Type B pancreatic cell (in vitro differentiated cells): ENCODE measurements at regions not wholly inside any gene's neighbourhood (a gene's known extent, or its start where the extent isn't known, plus 50 kb on each side); places are given as distances from the start of the nearest gene placed in this dataset.

Experiments
- DNase-seq: peaks from one replicate; pipeline ENCODE4 v3.0.0; 2021; ENCODE audit warnings: mixed read lengths; ENCODE audit not compliant: unreplicated experiment; ENCODE audit errors: extremely low spot score
- H3K27ac Mint-ChIP-seq: 2 replicates; pipeline ENCODE4 v1.8.0; 2021; ENCODE audit warnings: mild to moderate bottlenecking, mixed read lengths
- H3K27me3 Mint-ChIP-seq: 2 replicates; pipeline ENCODE4 v1.8.0; 2021; ENCODE audit warnings: mixed read lengths
- H3K36me3 Mint-ChIP-seq: 2 replicates; pipeline ENCODE4 v1.8.0; 2021; ENCODE audit warnings: mixed read lengths
- H3K4me1 Mint-ChIP-seq: one replicate; pipeline ENCODE4 v1.8.0; 2021; ENCODE audit warnings: mixed read lengths; ENCODE audit not compliant: unreplicated experiment
- H3K4me3 Mint-ChIP-seq: 2 replicates; pipeline ENCODE4 v1.8.0; 2021; ENCODE audit warnings: mild to moderate bottlenecking, mixed read lengths
- H3K9me3 Mint-ChIP-seq: 2 replicates; pipeline ENCODE4 v1.8.0; 2021; ENCODE audit warnings: mixed read lengths
- TF ChIP-seq, protein P1 (sequence below): fragments of 200-600 bp; sonication (generic); conservative IDR thresholded peaks from 2 replicates; pipeline ENCODE4 v1.5.0; 2021; ENCODE audit warnings: antibody characterized with exemption, mild to moderate bottlenecking

- no peak for DNase-seq
- Mint-ChIP-seq H3K27ac (no peak overlapping the region), H3K9me3 (no peaks in the 10 kb centered on the region), H3K4me3 (no peak overlapping the region), H3K27me3 (peaks cover 4% of the 10 kb centered on the region), H3K4me1 (no peaks in the 10 kb centered on the region), H3K36me3 (no peaks in the 10 kb centered on the region)
- TF ChIP-seq, protein P1, sequence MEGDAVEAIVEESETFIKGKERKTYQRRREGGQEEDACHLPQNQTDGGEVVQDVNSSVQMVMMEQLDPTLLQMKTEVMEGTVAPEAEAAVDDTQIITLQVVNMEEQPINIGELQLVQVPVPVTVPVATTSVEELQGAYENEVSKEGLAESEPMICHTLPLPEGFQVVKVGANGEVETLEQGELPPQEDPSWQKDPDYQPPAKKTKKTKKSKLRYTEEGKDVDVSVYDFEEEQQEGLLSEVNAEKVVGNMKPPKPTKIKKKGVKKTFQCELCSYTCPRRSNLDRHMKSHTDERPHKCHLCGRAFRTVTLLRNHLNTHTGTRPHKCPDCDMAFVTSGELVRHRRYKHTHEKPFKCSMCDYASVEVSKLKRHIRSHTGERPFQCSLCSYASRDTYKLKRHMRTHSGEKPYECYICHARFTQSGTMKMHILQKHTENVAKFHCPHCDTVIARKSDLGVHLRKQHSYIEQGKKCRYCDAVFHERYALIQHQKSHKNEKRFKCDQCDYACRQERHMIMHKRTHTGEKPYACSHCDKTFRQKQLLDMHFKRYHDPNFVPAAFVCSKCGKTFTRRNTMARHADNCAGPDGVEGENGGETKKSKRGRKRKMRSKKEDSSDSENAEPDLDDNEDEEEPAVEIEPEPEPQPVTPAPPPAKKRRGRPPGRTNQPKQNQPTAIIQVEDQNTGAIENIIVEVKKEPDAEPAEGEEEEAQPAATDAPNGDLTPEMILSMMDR, result no peak
Measured at GRCh38 chr10:27437775-27438174, 66.3 kb upstream of the RAB18 start.

- Mint-ChIP-seq H3K36me3 (no peaks in the 10 kb centered on the region), H3K9me3 (no peaks in the 10 kb centered on the region)
Measured at GRCh38 chr10:27436710-27437109, 67.4 kb upstream of the RAB18 start.

DNA sequence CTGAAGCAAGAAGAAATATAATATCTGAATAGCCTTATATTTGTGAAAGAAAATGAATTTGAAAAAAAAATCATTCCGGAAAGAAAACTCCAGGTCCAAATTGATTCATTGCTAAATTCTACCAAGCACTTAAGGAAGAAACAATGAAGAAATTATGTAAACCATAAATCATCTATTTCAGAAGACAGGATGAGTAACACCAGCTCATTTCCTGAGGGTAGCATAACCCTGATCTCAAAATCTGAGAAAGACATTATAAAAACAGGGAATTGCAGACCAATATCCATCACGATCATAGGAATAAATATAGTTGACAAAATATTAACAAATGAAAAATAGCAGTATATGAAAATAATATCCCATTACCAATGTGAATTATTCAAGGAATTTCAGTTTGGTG lies 70.1 kb upstream of the RAB18 start:
- Mint-ChIP-seq H3K27ac (no peak overlapping the region), H3K4me3 (no peak overlapping the region), H3K36me3 (no peaks in the 10 kb centered on the region), H3K9me3 (no peaks in the 10 kb centered on the region), H3K27me3 (no peaks in the 10 kb centered on the region), H3K4me1 (no peaks in the 10 kb centered on the region)
- DNase-seq, result no peak
- TF ChIP-seq, protein P1, result no peak

More at GRCh38 chr10:27436710-27437109, 67.4 kb upstream of the RAB18 start:
- Mint-ChIP-seq H3K4me3 (no peak overlapping the region), H3K27ac (no peak overlapping the region), H3K4me1 (no peaks in the 10 kb centered on the region), H3K27me3 (peaks cover 4% of the 10 kb centered on the region)
- TF ChIP-seq, protein P1, result no peak
- DNase-seq, result no peak

DNA sequence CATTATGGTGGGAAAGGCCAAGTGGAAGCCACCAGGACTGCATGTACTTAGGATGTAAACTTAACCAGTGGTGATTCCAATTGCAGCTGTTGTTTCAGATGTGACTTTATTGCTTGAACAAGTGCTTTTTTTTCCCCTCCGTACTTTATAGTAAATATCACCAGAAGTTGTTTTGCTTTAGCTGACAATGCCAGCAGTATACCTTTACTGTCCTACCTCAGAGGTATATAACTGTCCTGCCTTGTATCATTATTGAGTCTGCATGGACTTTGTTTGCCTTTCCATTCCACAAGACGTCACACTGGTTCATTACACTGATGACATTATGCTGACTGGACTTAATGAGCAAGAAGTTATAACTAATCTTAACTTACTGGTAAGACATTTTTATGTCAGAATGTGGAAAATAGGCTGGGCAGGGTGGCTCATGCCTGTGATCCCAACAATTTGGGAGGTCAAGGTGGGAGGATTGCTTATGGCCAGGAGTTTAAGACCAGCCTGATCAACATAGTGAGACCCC lies 77.1 kb upstream of the RAB18 start:
- DNase-seq, result no peak
- Mint-ChIP-seq H3K4me1 (no peaks in the 10 kb centered on the region), H3K4me3 (no peak overlapping the region), H3K27me3 (no peaks in the 10 kb centered on the region), H3K27ac (no peak overlapping the region), H3K9me3 (no peaks in the 10 kb centered on the region), H3K36me3 (no peaks in the 10 kb centered on the region)
- TF ChIP-seq, protein P1, result no peak

GRCh38 chr10:27413831-27414348 lies 90.2 kb upstream of the RAB18 start:
- H3K27me3 Mint-ChIP-seq, result no peaks in the 10 kb centered on the region
- H3K36me3 Mint-ChIP-seq, result no peaks in the 10 kb centered on the region

More at GRCh38 chr10:27413831-27414348, 90.2 kb upstream of the RAB18 start:
- no peak overlapping the region for H3K27ac Mint-ChIP-seq
- no peak overlapping the region for H3K4me3 Mint-ChIP-seq
- no peaks in the 10 kb centered on the region for H3K9me3 Mint-ChIP-seq
- no peak for DNase-seq
- no peaks in the 10 kb centered on the region for H3K4me1 Mint-ChIP-seq
- TF ChIP-seq, protein P1, result no peak
